Progenitor cell of endocrine pancreas (in vitro differentiated cells): ENCODE measurements at regions not wholly inside any gene's neighbourhood (a gene's known extent, or its start where the extent isn't known, plus 50 kb on each side); places are given as distances from the start of the nearest gene placed in this dataset.

Source experiments
- DNase-seq: peaks from one replicate; pipeline ENCODE4 v3.0.0; 2021; ENCODE audit warnings: low spot score; ENCODE audit not compliant: unreplicated experiment
- H3K27ac Mint-ChIP-seq: 2 replicates; pipeline ENCODE4 v1.8.0; 2021; ENCODE audit warnings: mild to moderate bottlenecking, moderate library complexity, mixed read lengths
- H3K27me3 Mint-ChIP-seq: 2 replicates; pipeline ENCODE4 v1.8.0; 2021; ENCODE audit warnings: mixed read lengths
- H3K36me3 Mint-ChIP-seq: 2 replicates; pipeline ENCODE4 v1.8.0; 2022; ENCODE audit warnings: mixed read lengths; ENCODE audit not compliant: insufficient read depth
- H3K4me1 Mint-ChIP-seq: 2 replicates; pipeline ENCODE4 v1.8.0; 2021; ENCODE audit warnings: low read depth, mixed read lengths
- H3K4me3 Mint-ChIP-seq: 2 replicates; pipeline ENCODE4 v1.8.0; 2021; ENCODE audit warnings: low read depth, mild to moderate bottlenecking, moderate library complexity, mixed read lengths
- H3K9me3 Mint-ChIP-seq: 2 replicates; pipeline ENCODE4 v1.8.0; 2021; ENCODE audit warnings: low read depth, mixed read lengths
- CTCF ChIP-seq: fragments of 200-600 bp; sonication (generic); IDR thresholded peaks from one replicate; pipeline ENCODE4 v1.5.0; 2021; ENCODE audit warnings: antibody characterized with exemption, mild to moderate bottlenecking; ENCODE audit not compliant: unreplicated experiment

GRCh38 chr6:9566096-9566495 lies 848.8 kb downstream of the TFAP2A start:
- H3K4me3 Mint-ChIP-seq, result no peak overlapping the region
- H3K9me3 Mint-ChIP-seq, result no peaks in the 10 kb centered on the region
- H3K27me3 Mint-ChIP-seq, result no peaks in the 10 kb centered on the region
- H3K36me3 Mint-ChIP-seq, result no peaks in the 10 kb centered on the region
- no peaks in the 10 kb centered on the region for H3K4me1 Mint-ChIP-seq
- DNase-seq, result no peak
- TF ChIP-seq CTCF, result no peak
- H3K27ac Mint-ChIP-seq, result no peak overlapping the region

- TF ChIP-seq CTCF, result no peak
These were observed 850.9 kb downstream of the TFAP2A start for GRCh38 chr6:9564021-9564420.

GRCh38 chr6:9563568-9563967 lies 851.3 kb downstream of the TFAP2A start:
- no peaks in the 10 kb centered on the region for H3K36me3 Mint-ChIP-seq
- H3K4me1 Mint-ChIP-seq, result no peaks in the 10 kb centered on the region
- no peak for TF ChIP-seq CTCF
- no peak for DNase-seq
- no peaks in the 10 kb centered on the region for H3K9me3 Mint-ChIP-seq
- H3K27me3 Mint-ChIP-seq, result no peaks in the 10 kb centered on the region
- no peak overlapping the region for H3K4me3 Mint-ChIP-seq
- no peak overlapping the region for H3K27ac Mint-ChIP-seq

More at GRCh38 chr6:9564021-9564420, 850.9 kb downstream of the TFAP2A start:
- Mint-ChIP-seq H3K4me1 (no peaks in the 10 kb centered on the region), H3K27ac (no peak overlapping the region), H3K4me3 (no peak overlapping the region), H3K36me3 (no peaks in the 10 kb centered on the region), H3K9me3 (no peaks in the 10 kb centered on the region), H3K27me3 (no peaks in the 10 kb centered on the region)
- DNase-seq, result no peak

- no peak for TF ChIP-seq CTCF
- Mint-ChIP-seq H3K4me3 (no peak overlapping the region), H3K27me3 (no peaks in the 10 kb centered on the region), H3K9me3 (peaks cover 13% of the 10 kb centered on the region), H3K4me1 (peaks cover 1% of the 10 kb centered on the region), H3K27ac (no peak overlapping the region), H3K36me3 (peaks cover 3% of the 10 kb centered on the region)
- DNase-seq, result no peak
These were observed 860.1 kb downstream of the TFAP2A start for GRCh38 chr6:9554806-9555205.

GRCh38 chr6:9554323-9554722 lies 860.6 kb downstream of the TFAP2A start:
- H3K36me3 Mint-ChIP-seq, result peaks cover 3% of the 10 kb centered on the region
- H3K27me3 Mint-ChIP-seq, result no peaks in the 10 kb centered on the region

More at GRCh38 chr6:9554323-9554722, 860.6 kb downstream of the TFAP2A start:
- no peak for TF ChIP-seq CTCF
- H3K4me3 Mint-ChIP-seq, result no peak overlapping the region
- peaks cover 13% of the 10 kb centered on the region for H3K9me3 Mint-ChIP-seq
- DNase-seq, result no peak
- H3K27ac Mint-ChIP-seq, result no peak overlapping the region
- peaks cover 1% of the 10 kb centered on the region for H3K4me1 Mint-ChIP-seq
